Lung (tissue), 11 donors: ENCODE measurements at regions not wholly inside any gene's neighbourhood (a gene's known extent, or its start where the extent isn't known, plus 50 kb on each side); places are given as distances from the start of the nearest gene placed in this dataset.

ENCODE experiments used
- ATAC-seq: fragments of 200-7000 bp; cut with Tn5 transposase; one replicate; pipeline ENCODE4 v1.9.1; 2020; ENCODE audit warnings: moderate number of reproducible peaks; ENCODE audit not compliant: insufficient read depth, low FRiP score
- DNase-seq, 3 donors: peaks; one replicate each; pipeline ENCODE4 v3.0.0-alpha.2; 2013 to 2017
- H3K27ac ChIP-seq, 2 donors: one replicate each; pipeline ENCODE4 v1.5.1; 2013; ENCODE audit warnings: mild to moderate bottlenecking in 2 of 2, moderate library complexity in 2 of 2, control low read depth in 1 of 2, inconsistent platforms in 1 of 2, low read depth in 1 of 2, low read length in 1 of 2
- H3K27me3 ChIP-seq, 3 donors: one replicate each; pipeline ENCODE4 v1.5.1; 2013; ENCODE audit warnings: low read length in 2 of 3; ENCODE audit not compliant: control insufficient read depth in 3 of 3, insufficient read depth in 3 of 3
- H3K36me3 ChIP-seq, 4 donors: one replicate each; pipeline ENCODE4 v1.5.1; 2013; ENCODE audit warnings: low read length in 4 of 4, mild to moderate bottlenecking in 1 of 4, moderate library complexity in 1 of 4; ENCODE audit not compliant: control insufficient read depth in 4 of 4, insufficient read depth in 4 of 4
- H3K4me1 ChIP-seq, 5 donors: one replicate each; pipeline ENCODE4 v1.5.1; 2013; ENCODE audit warnings: low read length in 5 of 5, mild to moderate bottlenecking in 2 of 5, moderate library complexity in 1 of 5; ENCODE audit not compliant: control insufficient read depth in 5 of 5, insufficient read depth in 5 of 5
- H3K4me3 ChIP-seq: one replicate; pipeline ENCODE4 v1.5.1; 2013; ENCODE audit warnings: mild to moderate bottlenecking, control low read depth, moderate library complexity
- H3K9ac ChIP-seq, 2 donors: one replicate each; pipeline ENCODE4 v1.5.1; 2013; ENCODE audit warnings: low read length in 2 of 2, control low read depth in 1 of 2; ENCODE audit not compliant: insufficient read depth in 1 of 2
- H3K9me3 ChIP-seq, 4 donors: one replicate each; pipeline ENCODE4 v1.5.1; 2013; ENCODE audit warnings: low read length in 3 of 4, mild to moderate bottlenecking in 1 of 4, moderate library complexity in 1 of 4; ENCODE audit not compliant: control insufficient read depth in 4 of 4, insufficient read depth in 3 of 4
- CTCF ChIP-seq: IDR thresholded peaks from 2 replicates; pipeline ENCODE4 v1.5.1; 2012; ENCODE audit warnings: mild to moderate bottlenecking; ENCODE audit errors: control extremely low read depth, extremely low read depth
- WGBS, 2 donors: extraction: QIAGEN DNeasy Blood & Tissue Kit; methylation state at CpG; one replicate each; pipeline ENCODE4 v1.1.7; 2013; 5-methylcytosine and 5-hydroxymethylcytosine counted together
- donor health status: control.
- donor health status: control.
- donor health status: Bipolar disorder and iron deficiency.
- donor health status: healthy.
- donor health status: DM: yes; HTN: yes; CAD: no.

- 71 to 73% methylated on average over 13 of the region's 13 CpGs for WGBS, 2 donors
- Histone ChIP-seq H3K4me1 (no peaks in the 10 kb centered on the region), H3K9me3 (no peaks in the 10 kb centered on the region), H3K9ac (no peak overlapping the region), H3K27ac (no peak overlapping the region), H3K4me3 (no peak overlapping the region), H3K27me3 (no peaks in the 10 kb centered on the region), H3K36me3 (no peaks in the 10 kb centered on the region)
- TF ChIP-seq CTCF = no peak
- ATAC-seq (no peak), DNase-seq (no peak)
These were observed 406.5 kb upstream of the SHH start for GRCh38 chr7:156218544-156219306.

- Histone ChIP-seq H3K9me3 (no peaks in the 10 kb centered on the region), H3K27me3 (no peaks in the 10 kb centered on the region), H3K27ac (no peak overlapping the region), H3K4me3 (no peak overlapping the region), H3K36me3 (no peaks in the 10 kb centered on the region), H3K9ac (no peak overlapping the region), H3K4me1 (no peaks in the 10 kb centered on the region)
- ATAC-seq (no peak), DNase-seq (no peak)
- WGBS, 2 donors = 83 to 89% methylated on average over 6 of the region's 6 CpGs
- no peak for TF ChIP-seq CTCF
These were observed 405.5 kb upstream of the SHH start for GRCh38 chr7:156217803-156218202.

GRCh38 chr7:156209087-156209486, 396.8 kb upstream of the SHH start:
- WGBS, 2 donors = 68 to 71% methylated on average over 7 of the region's 7 CpGs
- no peak for DNase-seq

More at GRCh38 chr7:156209087-156209486, 396.8 kb upstream of the SHH start:
- H3K4me3 ChIP-seq = no peak overlapping the region
- H3K9me3 ChIP-seq = peaks cover 0 to 1% (median 0%) of the 10 kb centered on the region in 4 donors
- no peak for TF ChIP-seq CTCF
- H3K9ac ChIP-seq = no peak overlapping the region
- ATAC-seq = no peak
- H3K36me3 ChIP-seq = no peaks in the 10 kb centered on the region
- H3K27ac ChIP-seq = no peak overlapping the region
- no peaks in the 10 kb centered on the region for H3K4me1 ChIP-seq
- H3K27me3 ChIP-seq = no peaks in the 10 kb centered on the region
